Keratinocyte (primary cell): ENCODE measurements at regions not wholly inside any gene's neighbourhood (a gene's known extent, or its start where the extent isn't known, plus 50 kb on each side); places are given as distances from the start of the nearest gene placed in this dataset.
"Not testable (repeated sequence)": the region's sequence is repeated elsewhere in the genome, so short reads cannot be mapped to it uniquely, and the experiment has no call there.

Source experiments
- DNase-seq: peaks from one replicate; pipeline ENCODE4 v3.0.0-alpha.2; 2011; ENCODE audit warnings: low read depth, missing footprints, low spot score
- FAIRE-seq: peaks from 2 replicates; lab custom pipeline; 2011; peaks lifted over from hg19 to GRCh38; lab: Jason Lieb, UNC
- H2AFZ ChIP-seq: 2 replicates; pipeline ENCODE4 v1.6.0; 2012; ENCODE audit warnings: low read length, control low read depth, inconsistent platforms; ENCODE audit not compliant: control insufficient read depth
- H3K27ac ChIP-seq: 2 replicates; pipeline ENCODE4 v1.5.1; 2011; ENCODE audit warnings: low read length; ENCODE audit not compliant: control insufficient read depth, insufficient read depth
- H3K27me3 ChIP-seq: 3 replicates; pipeline ENCODE4 v1.6.0; 2011; ENCODE audit warnings: low read length; ENCODE audit not compliant: control insufficient read depth, insufficient read depth; ENCODE audit errors: extremely low read depth
- H3K36me3 ChIP-seq, 2 experiments: 2 replicates in 1 of 2; 3 replicates in 1 of 2; pipeline ENCODE4 v1.5.1; 2011; ENCODE audit warnings: low read length in 2 of 2, mild to moderate bottlenecking in 1 of 2; ENCODE audit not compliant: control insufficient read depth in 2 of 2, insufficient read depth in 2 of 2; ENCODE audit errors: extremely low read depth in 1 of 2
- H3K4me1 ChIP-seq: 3 replicates; pipeline ENCODE4 v1.5.1; 2011; ENCODE audit warnings: low read length; ENCODE audit not compliant: control insufficient read depth, insufficient read depth; ENCODE audit errors: extremely low read depth
- H3K4me2 ChIP-seq: 3 replicates; pipeline ENCODE4 v1.6.0; 2011; ENCODE audit warnings: low read depth, low read length; ENCODE audit not compliant: control insufficient read depth, insufficient read depth; ENCODE audit errors: extremely low read depth
- H3K4me3 ChIP-seq, 3 experiments: fragments of 200-600 bp in 1 of 3; sonication (generic) in 1 of 3; 2 replicates in 2 of 3; 3 replicates in 1 of 3; pipeline ENCODE4 v1.5.1; 2011 to 2016; ENCODE audit warnings: low read length in 3 of 3, mild to moderate bottlenecking in 3 of 3, control low read depth in 2 of 3, inconsistent platforms in 1 of 3, low read depth in 1 of 3, mixed read lengths in 1 of 3, mixed run types in 1 of 3, moderate library complexity in 1 of 3; ENCODE audit not compliant: control insufficient read depth in 2 of 3, insufficient read depth in 2 of 3; ENCODE audit errors: extremely low read depth in 1 of 3
- H3K79me2 ChIP-seq: 2 replicates; pipeline ENCODE4 v1.6.0; 2012; ENCODE audit warnings: low read length; ENCODE audit not compliant: control insufficient read depth, insufficient read depth
- H3K9ac ChIP-seq: 3 replicates; pipeline ENCODE4 v1.6.0; 2011; ENCODE audit warnings: low read length; ENCODE audit not compliant: control insufficient read depth, insufficient read depth; ENCODE audit errors: extremely low read depth
- H3K9me1 ChIP-seq: 3 replicates; pipeline ENCODE4 v1.6.0; 2011; ENCODE audit warnings: low read length; ENCODE audit not compliant: control insufficient read depth, insufficient read depth; ENCODE audit errors: extremely low read depth
- H3K9me3 ChIP-seq: 2 replicates; pipeline ENCODE4 v1.5.1; 2012; ENCODE audit warnings: low read depth, low read length; ENCODE audit not compliant: control insufficient read depth
- H4K20me1 ChIP-seq: 3 replicates; pipeline ENCODE4 v1.6.0; 2011; ENCODE audit warnings: low read length; ENCODE audit not compliant: control insufficient read depth, insufficient read depth; ENCODE audit errors: extremely low read depth
- EZH2 ChIP-seq: IDR thresholded peaks from one replicate; pipeline ENCODE4 v1.6.1; 2012; ENCODE audit warnings: inconsistent platforms, mild to moderate bottlenecking, low read length, moderate library complexity
- dilution Hi-C: fragments of 300-500 bp; cut with MboI; formaldehyde crosslinking; loops from one replicate; pipeline ENCODE4 v1.7.0; 2020; ENCODE audit warnings: low sequenced_read_pairs; ENCODE audit not compliant: extremely low pct_ligation_motif_present
- TF ChIP-seq, protein P1 (sequence below), 3 experiments: IDR thresholded peaks in 1 of 3; conservative IDR thresholded peaks in 1 of 3; optimal IDR thresholded peaks in 1 of 3; 2 replicates in 2 of 3; 3 replicates in 1 of 3; pipeline versions ENCODE3 to v1.5.1; 2011; ENCODE audit warnings: low read length in 3 of 3, mild to moderate bottlenecking in 3 of 3, moderate library complexity in 2 of 3, control low read depth in 1 of 3, inconsistent platforms in 1 of 3; ENCODE audit not compliant: insufficient read depth in 2 of 3; ENCODE audit errors: extremely low read depth in 1 of 3

DNA sequence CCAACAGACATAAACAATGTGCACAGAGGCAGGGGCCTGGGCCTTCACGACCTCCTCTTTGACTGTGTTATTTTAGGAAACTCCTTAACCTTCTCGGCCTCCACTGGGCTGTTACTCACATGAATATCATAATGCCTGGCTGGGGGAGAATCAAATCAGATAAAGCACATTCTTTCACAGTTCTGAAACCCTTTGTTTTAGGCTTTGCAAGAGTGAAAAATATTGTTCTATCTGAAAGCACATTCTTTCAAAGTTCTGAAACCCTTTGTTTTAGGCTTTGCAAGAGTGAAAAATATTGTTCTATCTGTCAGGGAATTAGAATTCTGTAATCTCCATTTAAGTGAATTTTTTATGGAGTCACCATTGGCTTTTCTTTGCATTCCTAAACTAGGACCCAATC, 50.7 kb upstream of the SYNDIG1 start:
- Histone ChIP-seq H3K9ac (no peak overlapping the region), H3K27me3 (no peaks in the 10 kb centered on the region), H3K4me2 (no peak overlapping the region), H3K4me3 (no peak overlapping the region), H3K79me2 (no peaks in the 10 kb centered on the region), H3K27ac (no peak overlapping the region), H3K4me1 (no peaks in the 10 kb centered on the region), H4K20me1 (no peaks in the 10 kb centered on the region), H3K36me3 (no peaks in the 10 kb centered on the region), H3K9me1 (no peaks in the 10 kb centered on the region), H3K9me3 (no peaks in the 10 kb centered on the region), H2AFZ (no peak overlapping the region)
- dilution Hi-C loops: no loop called here
- DNase-seq: no peak
- TF ChIP-seq, protein P1, sequence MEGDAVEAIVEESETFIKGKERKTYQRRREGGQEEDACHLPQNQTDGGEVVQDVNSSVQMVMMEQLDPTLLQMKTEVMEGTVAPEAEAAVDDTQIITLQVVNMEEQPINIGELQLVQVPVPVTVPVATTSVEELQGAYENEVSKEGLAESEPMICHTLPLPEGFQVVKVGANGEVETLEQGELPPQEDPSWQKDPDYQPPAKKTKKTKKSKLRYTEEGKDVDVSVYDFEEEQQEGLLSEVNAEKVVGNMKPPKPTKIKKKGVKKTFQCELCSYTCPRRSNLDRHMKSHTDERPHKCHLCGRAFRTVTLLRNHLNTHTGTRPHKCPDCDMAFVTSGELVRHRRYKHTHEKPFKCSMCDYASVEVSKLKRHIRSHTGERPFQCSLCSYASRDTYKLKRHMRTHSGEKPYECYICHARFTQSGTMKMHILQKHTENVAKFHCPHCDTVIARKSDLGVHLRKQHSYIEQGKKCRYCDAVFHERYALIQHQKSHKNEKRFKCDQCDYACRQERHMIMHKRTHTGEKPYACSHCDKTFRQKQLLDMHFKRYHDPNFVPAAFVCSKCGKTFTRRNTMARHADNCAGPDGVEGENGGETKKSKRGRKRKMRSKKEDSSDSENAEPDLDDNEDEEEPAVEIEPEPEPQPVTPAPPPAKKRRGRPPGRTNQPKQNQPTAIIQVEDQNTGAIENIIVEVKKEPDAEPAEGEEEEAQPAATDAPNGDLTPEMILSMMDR (optimal IDR thresholded peaks at IDR 0.05 in 1 of 3, IDR thresholded peaks at IDR 0.05 in 1 of 3, conservative IDR thresholded peaks at IDR 0.05 in 1 of 3; ENCODE audit: extremely low read depth in 1 of 3, insufficient read depth in 2 of 3, low read length in 3 of 3): no peak
- TF ChIP-seq EZH2: no peak
- FAIRE-seq: no peak

DNA sequence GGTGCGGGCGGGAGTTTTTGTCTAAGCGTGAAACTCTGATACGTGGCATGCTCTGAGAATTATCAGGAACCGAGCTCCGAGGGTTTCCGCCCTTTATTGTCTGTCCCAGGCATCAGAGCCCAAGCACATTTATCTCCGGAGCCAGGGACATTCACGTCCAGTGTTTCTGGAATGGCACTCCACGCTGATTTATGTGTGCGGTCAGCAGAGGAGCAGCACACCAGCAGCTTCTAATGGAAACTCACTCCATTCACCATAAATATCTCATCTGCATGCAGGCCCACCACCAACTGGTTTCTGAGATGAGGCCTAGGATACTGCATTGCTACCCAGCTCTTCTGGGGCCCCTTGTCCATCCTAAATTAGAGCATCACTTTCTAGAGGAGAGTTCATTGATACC, 51.9 kb upstream of the SYNDIG1 start:
- Histone ChIP-seq H3K9me1 (no peaks in the 10 kb centered on the region), H3K4me2 (no peak overlapping the region), H3K4me3 (no peak overlapping the region), H3K9ac (no peak overlapping the region), H3K79me2 (no peaks in the 10 kb centered on the region), H4K20me1 (no peaks in the 10 kb centered on the region), H3K9me3 (no peaks in the 10 kb centered on the region), H3K4me1 (no peaks in the 10 kb centered on the region), H3K36me3 (no peaks in the 10 kb centered on the region), H2AFZ (no peak overlapping the region), H3K27ac (no peak overlapping the region), H3K27me3 (no peaks in the 10 kb centered on the region)
- no peak for TF ChIP-seq EZH2
- TF ChIP-seq, protein P1 (optimal IDR thresholded peaks at IDR 0.05 in 1 of 3, IDR thresholded peaks at IDR 0.05 in 1 of 3, conservative IDR thresholded peaks at IDR 0.05 in 1 of 3; ENCODE audit: extremely low read depth in 1 of 3, insufficient read depth in 2 of 3, low read length in 3 of 3): no peak
- dilution Hi-C loops: no loop called here
- FAIRE-seq: no peak
- DNase-seq: no peak

DNA sequence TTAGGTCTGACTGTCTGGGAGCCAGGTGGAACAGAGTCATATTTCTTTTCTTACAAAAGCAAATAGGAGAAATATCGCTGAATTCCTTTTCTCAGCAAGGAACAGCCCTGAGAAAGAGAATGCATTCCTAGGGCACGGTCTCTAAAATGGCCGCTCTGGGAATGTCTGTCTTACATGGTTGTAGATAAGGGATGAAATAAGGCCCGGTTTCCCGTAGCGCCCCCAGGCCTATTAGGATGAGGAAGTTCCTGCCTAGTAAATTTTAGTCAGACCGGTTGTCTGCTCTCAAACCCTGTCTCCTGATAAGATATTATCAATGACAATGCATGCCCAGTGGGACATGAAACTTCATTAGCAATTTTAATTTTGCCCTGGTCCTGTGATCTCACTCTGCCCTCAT, 54.0 kb upstream of the SYNDIG1 start:
- H2AFZ ChIP-seq, H3K9ac ChIP-seq, H3K36me3 ChIP-seq, dilution Hi-C loops, H3K9me3 ChIP-seq, H3K4me1 ChIP-seq, DNase-seq, H3K4me3 ChIP-seq, H3K27ac ChIP-seq, FAIRE-seq, H3K4me2 ChIP-seq, H3K79me2 ChIP-seq, H3K9me1 ChIP-seq, H4K20me1 ChIP-seq, H3K27me3 ChIP-seq: not testable (repeated sequence)
